HG03442 (cell line): ENCODE measurements at regions not wholly inside any gene's neighbourhood (a gene's known extent, or its start where the extent isn't known, plus 50 kb on each side); places are given as distances from the start of the nearest gene placed in this dataset.

Source experiments
- ATAC-seq: cut with Tn5 transposase; IDR thresholded peaks from one replicate; pipeline ENCODE4 v1.9.1; 2021; ENCODE audit warnings: mild to moderate bottlenecking, moderate library complexity; ENCODE audit not compliant: unreplicated experiment

DNA sequence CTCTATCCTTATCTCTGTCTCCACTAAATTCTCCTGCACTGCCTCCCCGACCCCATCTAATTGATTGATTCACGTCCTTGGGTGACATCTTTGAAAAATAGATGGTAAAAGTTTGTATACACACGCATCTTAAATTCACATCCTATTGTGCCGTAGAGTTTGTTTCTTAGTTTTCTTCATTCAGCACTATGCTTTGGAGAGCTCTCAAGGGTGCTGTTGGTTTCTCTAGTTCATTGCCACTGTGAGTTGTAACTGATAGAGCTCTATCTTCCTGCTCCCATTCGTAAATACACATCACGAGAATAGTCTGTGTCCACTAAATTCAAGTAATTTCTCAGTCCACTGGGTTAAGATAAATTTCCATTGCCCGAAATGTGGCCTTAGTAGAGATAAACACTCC is 1537.4 kb downstream of the AACS start:
- ATAC-seq = no peak

- no peak for ATAC-seq
Measured at GRCh38 chr12:126607157-126607556, 1541.9 kb downstream of the AACS start.

DNA sequence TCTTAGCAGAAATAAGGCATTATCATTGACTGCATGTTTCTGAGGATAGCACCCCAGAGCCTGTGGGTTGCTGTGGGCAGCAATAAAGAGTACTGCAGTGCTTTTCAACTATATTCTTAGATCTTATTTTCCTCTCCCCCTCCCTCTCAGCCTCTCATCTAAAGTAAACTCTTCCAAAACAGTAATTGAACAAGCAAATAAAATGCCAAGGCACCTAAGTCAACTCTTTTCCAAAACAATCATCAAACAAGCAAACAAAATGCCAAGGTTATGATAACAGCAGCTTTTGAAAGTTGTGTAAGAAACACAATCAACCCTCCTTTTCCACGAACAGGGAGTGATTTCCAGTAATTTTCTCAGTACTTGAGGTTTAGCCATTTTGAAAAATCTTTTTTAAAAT is 1542.6 kb downstream of the AACS start:
- ATAC-seq = no peak

DNA sequence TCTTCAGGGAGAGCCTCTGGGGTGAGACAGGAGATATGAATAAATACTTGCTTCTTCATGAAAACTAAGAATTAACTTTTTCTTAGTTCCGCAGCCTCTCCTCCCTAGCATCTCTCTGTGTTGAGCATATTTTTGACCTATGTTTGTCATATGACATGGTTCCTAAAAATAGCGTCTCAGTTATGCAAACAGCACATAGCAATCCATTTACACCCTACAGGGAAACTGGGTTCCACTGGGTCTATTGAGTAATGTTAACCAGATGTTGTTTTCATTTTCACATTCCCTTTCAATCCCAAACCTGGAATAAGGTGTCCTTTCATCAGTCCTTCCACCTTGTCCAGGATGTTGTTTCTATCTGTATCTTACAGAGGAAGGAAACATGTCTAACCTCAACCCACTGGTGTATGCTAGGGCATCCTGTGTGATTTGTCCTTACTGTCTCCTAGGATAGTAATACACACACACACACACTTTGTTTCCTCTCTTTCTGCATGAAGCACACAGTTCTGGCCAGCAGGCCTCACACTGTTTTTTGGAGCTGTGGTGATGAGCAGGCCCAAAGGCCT is 1543.5 kb downstream of the AACS start:
- ATAC-seq = no peak

GRCh38 chr12:126616441-126616840 is 1551.2 kb downstream of the AACS start:
- no peak for ATAC-seq

- ATAC-seq = no peak
Measured at GRCh38 chr12:126617312-126617711, 1552.1 kb downstream of the AACS start.

DNA sequence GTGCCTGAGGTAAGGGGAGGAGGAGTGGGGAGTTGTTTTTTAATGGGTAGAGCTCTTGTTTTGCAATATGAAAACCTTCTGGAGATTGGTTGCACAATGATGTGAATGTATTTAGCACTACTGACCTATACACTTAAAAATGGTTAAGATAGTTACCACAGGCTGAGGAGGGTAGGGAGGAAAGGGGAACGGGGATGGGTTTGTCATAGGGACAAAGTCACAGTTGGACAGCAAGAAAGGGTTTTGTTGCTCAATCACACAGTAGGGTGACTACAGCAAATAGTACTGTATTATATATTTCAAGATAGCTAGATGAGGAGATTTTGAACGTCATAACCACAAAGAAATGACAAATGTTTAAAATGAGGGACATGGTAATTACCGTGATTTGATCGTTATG is 1562.4 kb downstream of the AACS start:
- ATAC-seq = no peak

DNA sequence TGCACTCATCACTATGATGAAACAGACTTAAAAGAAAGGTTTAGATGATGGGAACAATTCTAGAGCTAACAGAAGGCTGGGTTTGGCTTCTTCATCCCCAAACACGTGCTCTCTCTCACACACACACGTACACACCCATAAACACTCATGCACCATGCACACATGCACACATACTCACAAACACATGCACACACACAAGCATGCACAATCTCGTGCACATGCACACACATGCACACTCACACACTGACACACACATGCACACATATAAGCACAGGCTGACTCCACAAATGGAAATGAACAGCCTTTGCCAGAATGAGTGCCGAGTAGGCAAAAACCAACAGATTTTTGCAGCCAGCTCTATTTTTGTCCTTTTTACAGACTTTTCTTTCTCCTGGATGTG is 1571.6 kb downstream of the AACS start:
- no peak for ATAC-seq

GRCh38 chr12:126644236-126645020 is 1579.2 kb downstream of the AACS start:
- ATAC-seq = no peak

DNA sequence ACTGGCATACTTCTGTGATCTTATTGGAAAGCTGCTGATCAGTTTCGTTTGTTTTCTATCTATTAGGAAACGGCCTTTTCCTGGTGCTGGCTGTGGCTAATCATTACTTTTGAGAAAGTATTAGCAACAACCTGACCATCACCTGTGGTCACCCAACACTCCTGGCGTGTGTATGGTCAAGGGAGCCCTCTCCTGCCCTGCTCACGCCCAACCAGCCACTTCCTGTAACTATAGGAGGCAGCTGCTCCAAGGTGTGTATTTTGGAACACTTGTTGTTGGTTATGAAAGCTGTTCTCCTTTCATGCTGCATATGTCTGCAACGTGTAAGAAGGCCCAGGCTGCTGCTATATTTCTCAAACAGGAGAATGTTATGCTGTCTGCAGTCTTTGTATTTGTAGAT is 1582.8 kb downstream of the AACS start:
- ATAC-seq = no peak

DNA sequence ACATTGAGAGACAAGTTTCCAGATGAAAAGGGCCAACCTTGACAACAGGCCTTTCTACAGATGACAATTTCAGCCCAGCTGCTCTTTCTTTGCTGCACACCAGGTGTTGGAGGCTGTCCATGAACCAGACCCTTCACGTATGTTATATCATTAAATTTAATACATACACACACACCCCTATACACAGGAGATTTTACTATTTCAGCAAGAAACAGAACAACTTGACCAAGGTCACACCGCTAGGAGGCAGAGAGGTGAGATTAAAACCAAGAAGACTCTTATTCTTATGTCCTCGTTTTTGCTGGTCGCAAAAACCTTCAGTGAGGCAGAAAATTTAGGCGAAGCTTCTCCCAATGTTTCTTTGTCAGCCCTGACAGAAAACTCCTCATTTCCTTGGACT is 1585.9 kb downstream of the AACS start:
- no peak for ATAC-seq

DNA sequence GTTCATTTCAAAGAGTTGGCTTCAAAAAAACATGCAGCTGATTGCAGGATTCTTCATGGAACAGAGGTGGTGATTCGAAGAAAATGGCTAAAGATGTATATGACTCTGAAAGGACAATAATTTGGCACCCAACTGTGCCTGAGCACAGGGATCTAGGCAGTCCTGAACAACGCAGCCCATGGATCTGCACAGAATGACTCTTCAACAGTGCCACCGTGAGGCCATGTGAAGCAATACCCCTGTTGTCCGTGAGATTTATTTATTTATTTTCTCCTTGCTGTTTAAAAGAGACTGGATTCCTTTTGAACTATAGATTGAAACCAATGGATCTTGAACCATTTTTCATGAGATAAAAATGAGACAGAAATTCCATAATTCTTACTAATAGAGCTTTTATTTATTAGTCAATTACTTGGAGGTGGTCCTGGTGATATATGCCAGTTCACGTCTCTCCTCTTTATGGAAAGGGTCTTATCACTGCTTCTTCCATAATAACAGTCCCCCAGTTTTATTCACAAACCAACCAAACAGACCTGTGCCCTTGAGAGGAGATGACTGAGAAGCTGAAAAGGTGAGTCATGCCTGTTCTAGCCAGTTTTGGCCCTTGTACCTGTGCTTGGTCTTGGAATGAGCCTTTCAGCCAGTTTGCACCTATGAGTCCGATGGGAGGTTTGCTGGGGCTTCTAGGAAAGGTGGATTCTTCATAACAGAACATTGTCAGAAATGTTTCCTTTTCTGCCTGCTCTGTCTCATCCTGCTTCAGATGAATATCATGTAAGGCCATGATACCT is 1598.3 kb downstream of the AACS start:
- ATAC-seq = no peak

DNA sequence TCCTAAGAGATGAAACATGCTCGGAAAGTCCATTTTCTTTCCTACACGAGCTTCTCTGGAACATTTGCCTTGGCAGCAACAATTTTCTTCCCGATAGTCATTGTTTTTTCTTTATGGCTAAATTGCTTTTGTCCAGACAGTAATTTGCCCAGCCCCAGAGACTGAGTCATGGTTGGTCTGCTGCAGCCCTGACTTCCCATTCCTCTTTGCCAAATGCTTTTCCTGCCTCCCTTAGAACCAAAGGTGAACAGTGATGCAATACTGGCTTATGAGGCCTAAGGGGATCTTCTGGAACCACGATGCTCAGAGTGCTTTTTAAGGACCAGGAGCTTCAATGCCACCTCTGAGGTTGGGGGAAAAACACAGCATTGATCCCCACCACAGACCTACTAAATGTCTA is 1599.6 kb upstream of the TMEM132C start:
- ATAC-seq = no peak

DNA sequence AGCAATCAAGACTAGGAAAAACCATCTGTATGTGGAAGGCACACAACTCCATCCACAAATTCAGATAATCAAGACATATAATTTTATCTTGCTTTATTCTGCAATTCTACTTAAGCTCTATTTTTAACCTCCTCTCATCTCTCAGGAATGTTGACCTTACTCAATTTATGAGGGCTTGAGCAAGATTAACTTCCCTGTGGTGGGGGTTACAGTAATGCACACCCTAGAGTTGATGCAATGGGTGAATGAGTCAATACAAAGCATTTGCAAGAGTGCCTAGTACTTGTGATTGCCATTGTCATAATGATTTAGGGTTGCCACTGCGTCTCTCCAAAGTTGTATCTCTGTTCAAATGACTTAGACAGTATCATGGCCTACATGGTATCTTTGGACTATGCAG is 1598.4 kb upstream of the TMEM132C start:
- no peak for ATAC-seq

- no peak for ATAC-seq
Measured at GRCh38 chr12:126668961-126669360, 1598.0 kb upstream of the TMEM132C start.

- no peak for ATAC-seq
Measured at GRCh38 chr12:126676434-126676833, 1590.5 kb upstream of the TMEM132C start.

- ATAC-seq = no peak
Measured at GRCh38 chr12:126681676-126682075, 1585.3 kb upstream of the TMEM132C start.

- ATAC-seq = no peak
Measured at GRCh38 chr12:126684703-126685102, 1582.3 kb upstream of the TMEM132C start.

- ATAC-seq = no peak
Measured at GRCh38 chr12:126685636-126686035, 1581.3 kb upstream of the TMEM132C start.

GRCh38 chr12:126688556-126688955 is 1578.4 kb upstream of the TMEM132C start:
- no peak for ATAC-seq

- no peak for ATAC-seq
Measured at GRCh38 chr12:126700096-126700495, 1566.9 kb upstream of the TMEM132C start.

DNA sequence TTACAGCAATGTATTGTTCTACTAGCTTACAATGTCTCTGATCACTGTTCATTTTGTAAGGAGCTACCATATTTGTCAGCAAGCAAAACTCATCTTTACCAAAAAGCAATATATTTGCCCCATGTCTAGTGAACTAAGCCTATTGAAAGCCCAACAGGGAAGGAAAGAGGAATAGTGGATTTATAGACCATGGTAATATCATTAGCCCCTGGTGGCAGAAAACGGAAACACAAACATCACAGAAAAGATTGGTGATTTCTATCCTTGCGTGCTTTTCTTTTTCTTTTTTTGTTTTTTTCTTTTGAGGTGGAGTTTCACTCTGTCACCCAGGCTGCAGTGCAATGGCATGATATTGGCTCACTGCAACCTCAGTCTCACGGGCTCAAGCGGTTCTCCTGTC is 1562.4 kb upstream of the TMEM132C start:
- no peak for ATAC-seq
